Heart right ventricle (tissue), 16 donors: ENCODE measurements at regions not wholly inside any gene's neighbourhood (a gene's known extent, or its start where the extent isn't known, plus 50 kb on each side); places are given as distances from the start of the nearest gene placed in this dataset.

ENCODE experiments used
- ATAC-seq, 8 donors: fragments of 200-7000 bp; cut with Tn5 transposase; one replicate each; pipeline ENCODE4 v1.9.1; 2020; ENCODE audit warnings: mild to moderate bottlenecking in 8 of 8, moderate library complexity in 8 of 8, moderate number of reproducible peaks in 1 of 8
- DNase-seq, 2 donors: peaks; one replicate each; pipeline ENCODE4 v3.0.0-alpha.2; 2020
- H3K27ac ChIP-seq, 10 donors: fragments of 200-600 bp; sonication (generic) in 2 of 10; one replicate each; pipeline versions ENCODE4 v1.5.0 to v1.8.0; 2020 to 2022; ENCODE audit warnings: mild to moderate bottlenecking in 3 of 10
- H3K27me3 ChIP-seq, 7 donors: fragments of 200-600 bp; one replicate each; pipeline ENCODE4 v1.8.0; 2021 to 2022; ENCODE audit warnings: mild to moderate bottlenecking in 2 of 7
- H3K36me3 ChIP-seq, 9 donors: fragments of 200-600 bp; sonication (generic) in 1 of 9; one replicate each; pipeline versions ENCODE4 v1.5.0 to v1.8.0; 2020 to 2022; ENCODE audit warnings: mild to moderate bottlenecking in 2 of 9
- H3K4me1 ChIP-seq, 9 donors: fragments of 200-600 bp; sonication (generic) in 1 of 9; one replicate each; pipeline versions ENCODE4 v1.5.0 to v1.8.0; 2020 to 2022; ENCODE audit warnings: mild to moderate bottlenecking in 4 of 9
- H3K4me3 ChIP-seq, 10 donors: fragments of 200-600 bp; sonication (generic) in 2 of 10; one replicate each; pipeline versions ENCODE4 v1.5.0 to v1.8.0; 2020 to 2022; ENCODE audit warnings: mild to moderate bottlenecking in 7 of 10, moderate library complexity in 2 of 10
- H3K9me3 ChIP-seq, 11 donors: fragments of 200-600 bp in 10 of 11; sonication (generic) in 2 of 11; one replicate each; pipeline versions ENCODE4 v1.5.0 to v1.8.0; 2013 to 2022; ENCODE audit warnings: mild to moderate bottlenecking in 2 of 11, control low read depth in 1 of 11, moderate library complexity in 1 of 11
- CTCF ChIP-seq, 9 donors: fragments of 200-600 bp; sonication (generic) in 2 of 9; IDR thresholded peaks; one replicate each; pipeline versions ENCODE4 v1.5.0 to v1.8.0; 2021 to 2022; ENCODE audit warnings: antibody characterized with exemption in 9 of 9, mild to moderate bottlenecking in 5 of 9, moderate library complexity in 1 of 9
- WGBS, 2 donors: extraction: QIAGEN DNeasy Blood & Tissue Kit; methylation state at CpG; one replicate each; pipeline ENCODE4 v1.1.7; 2013; ENCODE audit warnings: inconsistent platforms in 1 of 2; 5-methylcytosine and 5-hydroxymethylcytosine counted together
- intact Hi-C, 10 donors: fragments of 100-400 bp; cut with DNase I; formaldehyde crosslinking; loops; one replicate each; pipeline versions ENCODE4 v1.11.1 to v1.14.2; 2022
- donor health status: Arrhythmogenic right ventricular cardiomyopathy.
- donor health status: ischemic (EF 13 %, LVEDD 7.1; RV severe dilation, severe dysfunction).
- donor health status: healthy with polysubstance abuse.
- donor health status: DM: no; HTN: yes; CAD: no.
- donor health status: DM: no; HTN: no; CAD: no.
- donor health status: ischemic (EF 25% LVEDD 6.9; RV normal size, moderate dysfunction).
- donor health status: ischemic (EF 25% LVEDD 5.7; RV mildly dilated, moderate dysfunction).
- donor health status: healthy.
- donor health status: DM: yes; HTN: yes; CAD: no.
- donor health status: Ischemic cardiomyopathy.
- donor health status: ischemic (EF 35%, LVEDD 5.7; RV mildly dilated, moderate dysfunction).
- donor health status: nonischemic (EF 11% LVEDD 7.7; RV severe dilation, severe dysfunction).
- donor health status: DM: yes; HTN: yes; CAD: no.
- donor health status: PGD.
- donor health status: ischemic (EF 29% LVEDD 5.4; RV normal size, mild dysfunction).
- donor health status: nonischemic (EF 23%, LVEDD 6.1; RV moderate dilation, normal function).

GRCh38 chr7:96596120-96596826, 113.4 kb downstream of the SEM1 start:
- DNase-seq (no peak), ATAC-seq (no peak)
- Histone ChIP-seq H3K27ac (no peak overlapping the region), H3K36me3 (no peaks in the 10 kb centered on the region), H3K27me3 (peaks cover 0 to 5% (median 0%) of the 10 kb centered on the region in 7 donors), H3K9me3 (no peaks in the 10 kb centered on the region), H3K4me3 (no peak overlapping the region), H3K4me1 (peaks cover 0 to 4% (median 0%) of the 10 kb centered on the region in 9 donors)
- WGBS, 2 donors, result 59 to 60% methylated on average over 6 of the region's 6 CpGs
- TF ChIP-seq CTCF (IDR thresholded peaks at IDR 0.05), result no peak
- intact Hi-C loops, result no loop called here

- Histone ChIP-seq H3K4me3 (no peak overlapping the region), H3K36me3 (no peaks in the 10 kb centered on the region), H3K9me3 (no peaks in the 10 kb centered on the region), H3K27me3 (peaks cover 0 to 5% (median 0%) of the 10 kb centered on the region in 7 donors), H3K27ac (no peak overlapping the region), H3K4me1 (no peaks in the 10 kb centered on the region)
- DNase-seq (no peak), ATAC-seq (no peak)
- intact Hi-C loops, result no loop called here
- TF ChIP-seq CTCF (IDR thresholded peaks at IDR 0.05), result no peak
- 29 to 41% methylated on average over 15 of the region's 15 CpGs for WGBS, 2 donors
These were observed 117.6 kb downstream of the SEM1 start for GRCh38 chr7:96591900-96592676.

- no peak overlapping the region for H3K27ac ChIP-seq
- H3K4me1 ChIP-seq, result no peaks in the 10 kb centered on the region
- peaks cover 0 to 5% (median 0%) of the 10 kb centered on the region in 7 donors for H3K27me3 ChIP-seq
- no peak for DNase-seq
- intact Hi-C loops, result no loop called here
- WGBS, 2 donors, result 33 to 48% methylated on average over 4 of the region's 4 CpGs
- H3K9me3 ChIP-seq, result no peaks in the 10 kb centered on the region
- H3K36me3 ChIP-seq, result no peaks in the 10 kb centered on the region
- no peak for TF ChIP-seq CTCF (IDR thresholded peaks at IDR 0.05)
- ATAC-seq, result no peak
- no peak overlapping the region for H3K4me3 ChIP-seq
These were observed 118.3 kb downstream of the SEM1 start for GRCh38 chr7:96591159-96591899.

GRCh38 chr7:96589038-96589437, 120.6 kb downstream of the SEM1 start:
- no peak for TF ChIP-seq CTCF (IDR thresholded peaks at IDR 0.05)
- intact Hi-C loops, result no loop called here
- no peaks in the 10 kb centered on the region for H3K36me3 ChIP-seq
- 90 to 91% methylated on average over 5 of the region's 5 CpGs for WGBS, 2 donors
- H3K27me3 ChIP-seq, result peaks cover 0 to 5% (median 0%) of the 10 kb centered on the region in 7 donors
- no peak overlapping the region for H3K4me3 ChIP-seq
- H3K4me1 ChIP-seq, result no peaks in the 10 kb centered on the region
- ATAC-seq (peak in 1 of 8 donors; percentile 20), DNase-seq (no peak)
- H3K27ac ChIP-seq, result no peak overlapping the region
- peaks cover 0 to 3% (median 0%) of the 10 kb centered on the region in 11 donors for H3K9me3 ChIP-seq
